T47D (cell line): ENCODE measurements at regions not wholly inside any gene's neighbourhood (a gene's known extent, or its start where the extent isn't known, plus 50 kb on each side); places are given as distances from the start of the nearest gene placed in this dataset.

ENCODE experiments used
- DNase-seq, 2 experiments: peaks; one replicate each; pipeline versions ENCODE4 v3.0.0 to v3.0.0-alpha.2; 2011 to 2012; ENCODE audit warnings: low read depth in 1 of 2, low spot score in 1 of 2
- JUND ChIP-seq: IDR thresholded peaks from 2 replicates; pipeline ENCODE4 v1.6.1; 2012; ENCODE audit warnings: low read depth
- in situ Hi-C: cut with HindIII; loops from 2 replicates; pipeline ENCODE4 v1.10.0; 2016; ENCODE audit warnings: low sequenced_read_pairs, low pct_unique_long_range_greater_than_20kb

DNA sequence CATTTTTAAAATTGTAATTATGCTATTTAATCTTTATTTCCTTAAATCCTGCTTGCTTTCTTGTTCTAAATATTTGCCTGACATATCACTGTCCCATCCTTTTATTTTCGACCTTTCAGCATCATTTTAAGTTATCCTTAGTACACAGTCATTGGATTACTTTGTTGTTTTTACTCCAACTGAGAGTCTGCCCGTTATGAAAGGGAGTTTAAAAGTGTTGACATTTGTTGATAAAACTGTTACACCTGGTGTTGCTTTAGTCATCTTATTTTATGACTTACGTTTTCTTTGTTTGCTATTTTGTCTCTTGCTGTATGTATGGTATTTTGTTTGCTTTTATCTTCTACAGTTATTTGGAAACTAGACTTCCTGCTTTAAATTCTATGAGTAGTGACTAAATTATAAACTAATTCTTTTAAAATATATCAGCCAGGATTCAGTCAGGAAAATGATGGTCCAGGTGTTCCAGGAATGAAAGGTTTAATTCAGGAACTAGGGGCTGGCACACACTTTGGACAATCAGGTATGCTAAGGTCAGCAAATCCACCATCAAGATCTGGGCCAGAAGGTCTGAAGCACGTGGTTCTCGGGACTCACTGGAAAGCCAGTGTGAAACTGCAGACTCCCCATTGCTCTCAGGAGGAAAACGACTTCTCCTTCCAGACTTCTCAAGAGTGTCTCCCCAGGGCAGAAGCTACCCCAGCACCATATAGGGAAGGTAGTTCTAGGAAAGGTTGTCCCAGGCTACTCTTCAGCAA lies 86.0 kb downstream of the RASSF10 start:
- in situ Hi-C loops = no loop called here
- DNase-seq = no peak
- TF ChIP-seq JUND = no peak

DNA sequence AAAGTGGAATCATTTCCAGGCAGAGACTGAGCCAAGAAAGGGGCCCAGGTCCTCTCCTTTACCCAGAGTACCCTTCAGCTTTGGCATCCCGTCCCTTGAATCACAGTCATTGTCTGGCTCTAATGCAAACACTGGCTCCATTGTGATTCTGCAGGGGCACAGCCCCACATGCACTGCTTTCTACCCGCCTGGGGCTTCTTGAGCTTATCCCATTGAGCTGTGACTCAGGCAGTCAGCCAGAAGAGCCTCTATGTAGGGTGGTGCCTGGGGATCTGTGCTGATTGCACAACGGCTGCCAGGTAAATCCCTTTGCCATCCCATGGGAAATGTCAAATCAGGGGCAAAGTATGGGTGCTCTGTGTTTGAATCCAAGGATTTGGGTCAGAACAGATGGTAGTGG lies 88.9 kb downstream of the RASSF10 start:
- TF ChIP-seq JUND = no peak
- DNase-seq = no peak

DNA sequence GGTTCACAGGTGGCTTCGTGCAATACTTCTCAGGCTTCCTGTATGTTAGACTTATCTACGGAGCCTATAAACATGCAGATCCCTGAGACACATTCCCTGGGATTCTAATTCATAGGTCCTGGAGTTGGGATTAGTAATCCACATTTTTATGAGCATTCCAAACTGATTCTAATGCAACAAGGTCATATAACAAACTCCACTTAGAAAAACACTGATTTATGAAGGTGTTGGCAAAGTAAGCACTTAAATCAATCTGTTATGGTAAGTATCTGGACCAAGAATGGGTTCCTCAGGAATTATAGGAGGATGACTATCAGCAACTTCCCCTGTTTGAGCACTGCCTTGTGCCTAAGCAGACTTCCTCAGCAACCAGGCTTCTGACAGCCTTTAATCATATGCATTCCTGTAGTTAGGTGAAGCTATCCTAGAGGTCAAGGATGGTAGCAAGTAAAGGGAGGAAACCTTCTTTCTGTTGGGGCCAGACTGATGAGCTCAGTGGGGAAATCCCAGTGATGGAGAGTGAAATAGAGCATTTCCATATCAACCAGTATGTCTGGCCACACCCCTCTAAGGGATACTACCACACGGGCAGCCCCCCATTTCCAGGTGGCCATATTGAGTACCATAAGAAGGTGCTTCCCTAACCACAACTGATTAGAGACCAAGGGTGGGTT lies 89.6 kb downstream of the RASSF10 start:
- DNase-seq = no peak

More for the DNA sequence above, 88.9 kb downstream of the RASSF10 start:
- in situ Hi-C loops = no loop called here

DNA sequence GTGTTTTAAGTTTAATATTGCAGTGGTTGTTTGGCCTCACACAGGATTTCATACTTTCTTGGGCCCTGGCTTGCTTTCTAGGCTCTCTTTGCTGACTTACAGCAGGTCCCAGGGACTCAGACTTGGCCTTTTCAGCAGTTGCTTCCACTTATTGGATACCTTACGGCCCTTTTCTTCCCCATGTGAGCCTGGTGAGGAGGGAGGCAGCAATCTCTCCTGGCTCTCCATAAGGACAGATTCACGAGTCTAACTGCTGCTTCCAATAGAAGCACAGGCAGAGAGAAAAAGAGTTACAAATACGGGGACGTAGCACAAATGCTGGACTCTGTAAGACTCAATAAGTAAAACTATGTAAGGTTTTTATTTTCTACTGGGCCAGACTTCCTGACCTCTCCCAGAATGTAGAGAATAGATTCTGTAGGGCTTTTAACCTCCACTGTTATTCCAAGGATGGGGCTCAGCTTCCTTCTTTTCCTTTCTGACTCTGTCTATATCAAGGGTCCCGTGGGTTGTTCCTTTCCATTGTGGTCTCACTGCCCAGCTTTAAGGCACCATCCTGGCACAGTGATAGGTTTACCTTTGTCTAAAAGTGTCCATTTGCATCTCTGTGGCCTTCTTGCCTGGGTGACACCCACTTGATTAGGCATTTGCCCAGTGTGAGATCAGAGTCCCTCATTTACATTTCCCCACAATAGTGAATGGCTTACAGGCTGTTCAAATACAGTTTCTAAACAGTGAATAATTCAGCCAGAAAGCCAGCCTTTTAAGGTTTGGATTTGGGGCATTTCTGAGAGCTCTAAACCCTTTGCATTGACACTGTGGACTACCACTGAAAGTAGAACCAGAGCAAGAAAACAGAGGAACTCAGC lies 92.8 kb downstream of the RASSF10 start:
- no peak for TF ChIP-seq JUND
- in situ Hi-C loops = no loop called here
- DNase-seq = no peak

More for the DNA sequence above, 89.6 kb downstream of the RASSF10 start:
- TF ChIP-seq JUND = no peak
- in situ Hi-C loops = no loop called here

DNA sequence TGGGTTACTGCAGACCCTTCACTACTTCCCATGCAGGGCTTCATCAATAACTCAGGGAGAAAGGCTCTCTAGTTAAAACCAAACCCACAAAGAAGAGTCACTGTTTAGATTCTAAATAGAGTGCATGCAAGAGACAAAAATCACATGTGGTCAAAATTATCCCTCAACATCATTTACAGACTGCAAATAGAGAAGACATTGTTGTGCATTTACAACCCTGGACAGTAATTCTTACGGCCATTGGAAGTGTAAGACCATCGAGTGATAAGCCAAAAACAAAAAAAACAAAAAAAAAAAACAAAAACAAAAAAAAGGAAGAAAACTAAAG lies 93.4 kb downstream of the RASSF10 start:
- DNase-seq = no peak
- no peak for TF ChIP-seq JUND
- in situ Hi-C loops = no loop called here

DNA sequence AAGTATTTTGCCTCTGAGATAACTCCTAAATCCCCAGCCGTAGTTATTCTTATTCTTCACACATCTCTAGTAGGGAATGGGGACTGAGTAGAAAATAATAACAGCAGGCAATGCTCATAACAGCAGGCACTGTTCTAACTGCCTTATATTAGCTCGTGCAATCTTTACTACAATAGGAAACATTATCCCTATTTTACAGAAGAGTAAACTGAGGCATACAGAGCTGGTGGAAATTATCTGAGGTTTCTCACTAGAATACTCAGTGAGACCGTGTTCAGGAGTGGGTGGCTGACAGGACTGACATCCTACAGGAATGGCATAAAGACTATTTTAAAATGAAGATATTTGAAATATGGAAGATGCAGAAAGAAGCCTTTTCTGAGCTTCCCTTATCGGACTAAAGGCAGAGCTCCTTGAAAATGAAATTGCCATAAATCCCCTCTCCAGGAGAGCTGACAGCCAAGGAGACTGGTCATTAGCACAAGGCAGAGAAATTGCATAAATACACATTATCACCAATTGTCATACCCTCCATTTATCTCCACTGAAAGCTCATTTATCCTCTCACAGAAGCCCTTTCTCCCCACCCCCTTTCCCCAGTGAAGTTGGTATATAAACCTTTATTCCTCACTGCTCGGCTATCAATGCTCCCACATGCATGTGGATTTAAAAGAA lies 93.9 kb downstream of the RASSF10 start:
- no peak for DNase-seq
- in situ Hi-C loops = no loop called here
- no peak for TF ChIP-seq JUND

DNA sequence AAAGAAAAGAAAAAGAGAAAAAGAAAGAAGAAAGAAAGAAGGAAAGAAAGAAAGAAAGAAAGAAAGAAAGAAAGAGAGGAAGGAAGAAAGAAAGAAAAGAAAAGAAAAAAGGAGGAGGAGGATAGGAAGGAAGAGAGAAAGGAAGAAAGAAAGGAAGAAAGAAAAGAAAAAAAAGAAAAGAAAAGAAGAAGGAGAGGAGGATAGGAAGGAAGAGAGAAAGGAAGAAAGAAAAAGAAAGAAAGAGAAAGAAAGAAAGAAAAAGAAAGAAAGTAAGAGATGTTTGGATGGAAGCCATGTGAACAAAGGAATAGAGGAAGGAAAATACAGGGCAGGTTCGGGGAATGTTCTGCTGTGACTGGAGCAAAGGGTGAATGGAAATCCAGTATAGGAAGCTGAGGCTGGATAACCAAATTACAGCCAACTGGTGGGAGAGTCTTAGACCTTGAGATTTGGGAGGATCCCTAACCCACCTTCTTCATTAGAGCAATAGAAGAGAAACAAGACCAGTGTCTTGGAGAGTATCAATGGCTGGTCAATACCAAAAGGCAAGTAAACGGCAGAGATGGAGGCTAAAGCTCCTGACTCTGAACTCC lies 94.9 kb downstream of the RASSF10 start:
- no peak for TF ChIP-seq JUND
- in situ Hi-C loops = no loop called here
- no peak for DNase-seq

DNA sequence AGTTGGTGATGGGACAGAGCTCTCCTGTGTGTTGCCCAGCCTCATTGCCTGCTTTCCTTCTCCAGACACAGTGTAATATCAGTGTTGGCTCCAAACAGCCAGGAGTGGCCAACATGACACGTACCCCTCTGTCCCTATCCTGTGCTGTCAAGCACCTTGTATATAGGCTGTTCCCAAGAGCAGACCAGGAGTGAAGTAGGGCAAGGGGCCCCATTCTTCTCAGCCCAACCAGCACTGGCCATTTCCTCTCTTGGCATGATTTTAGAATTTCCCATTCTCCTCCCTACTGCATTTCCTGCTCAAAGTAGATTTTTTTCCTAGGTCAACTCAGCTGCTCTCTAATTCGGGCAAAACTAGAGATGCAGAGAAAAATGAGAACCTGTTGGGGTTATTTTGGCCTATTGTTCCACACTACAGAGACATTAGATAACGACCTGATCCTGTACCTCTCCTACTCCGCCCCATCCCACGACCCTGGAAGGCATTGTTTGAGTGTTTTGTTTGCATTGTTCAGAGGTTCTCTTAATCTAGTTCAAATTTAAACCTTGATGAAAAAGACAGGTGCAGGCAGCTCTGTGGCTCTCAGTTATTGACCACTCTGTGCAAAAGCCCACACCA lies 95.6 kb downstream of the RASSF10 start:
- no peak for TF ChIP-seq JUND
- in situ Hi-C loops = no loop called here
- no peak for DNase-seq

DNA sequence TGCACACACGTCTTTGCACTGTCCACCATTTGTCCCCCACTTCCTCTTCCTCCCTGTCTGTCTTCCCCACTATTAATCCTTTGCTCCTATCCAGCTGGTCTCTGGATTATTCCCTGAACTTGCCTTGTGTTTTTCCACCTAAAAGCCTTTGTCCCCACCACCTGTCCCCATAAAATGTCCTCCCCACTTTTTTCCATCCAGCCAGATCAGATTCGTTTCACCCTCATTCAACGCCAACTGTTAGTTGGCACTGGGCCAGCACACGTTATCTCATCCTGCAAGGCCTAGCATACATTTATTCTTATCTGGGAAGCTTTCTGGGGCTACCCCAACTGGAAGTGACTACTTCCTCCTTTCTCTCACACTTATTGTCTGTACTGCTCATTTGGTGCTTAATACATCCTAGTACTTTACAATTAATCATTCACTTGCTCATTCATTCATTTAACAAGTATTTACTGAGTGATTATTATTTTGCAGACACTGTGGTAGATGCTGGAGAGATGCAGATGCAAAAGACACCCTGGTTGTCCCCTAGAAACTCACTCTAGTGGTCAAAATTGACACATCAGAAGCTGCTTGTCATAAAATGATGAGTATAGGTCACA lies 96.2 kb downstream of the RASSF10 start:
- TF ChIP-seq JUND = no peak
- in situ Hi-C loops = no loop called here
- DNase-seq = no peak

DNA sequence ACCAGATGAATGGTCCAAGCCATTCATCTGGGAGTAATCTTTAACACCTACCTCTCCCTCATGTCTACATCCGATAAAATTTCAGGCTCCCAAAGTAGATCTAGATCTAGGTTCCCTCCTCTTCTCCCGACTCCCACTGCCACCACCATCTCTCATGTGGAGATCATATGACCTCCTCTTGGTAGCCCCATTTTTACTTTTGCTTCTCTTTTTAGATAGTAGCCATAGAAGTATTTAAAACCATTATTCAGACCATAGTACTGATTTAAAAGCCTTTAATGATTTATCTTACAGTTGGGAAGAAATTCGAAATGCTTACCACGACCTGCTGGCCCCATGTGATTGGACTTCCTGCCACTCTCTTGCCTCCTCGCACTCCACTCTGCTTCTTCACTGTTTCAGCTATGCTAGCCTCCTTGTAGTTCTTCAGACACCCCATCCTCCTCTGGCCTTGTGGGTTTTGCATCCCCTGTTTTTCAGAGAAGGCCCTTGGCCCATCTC lies 98.5 kb downstream of the RASSF10 start:
- no peak for DNase-seq
- in situ Hi-C loops = no loop called here
- no peak for TF ChIP-seq JUND

DNA sequence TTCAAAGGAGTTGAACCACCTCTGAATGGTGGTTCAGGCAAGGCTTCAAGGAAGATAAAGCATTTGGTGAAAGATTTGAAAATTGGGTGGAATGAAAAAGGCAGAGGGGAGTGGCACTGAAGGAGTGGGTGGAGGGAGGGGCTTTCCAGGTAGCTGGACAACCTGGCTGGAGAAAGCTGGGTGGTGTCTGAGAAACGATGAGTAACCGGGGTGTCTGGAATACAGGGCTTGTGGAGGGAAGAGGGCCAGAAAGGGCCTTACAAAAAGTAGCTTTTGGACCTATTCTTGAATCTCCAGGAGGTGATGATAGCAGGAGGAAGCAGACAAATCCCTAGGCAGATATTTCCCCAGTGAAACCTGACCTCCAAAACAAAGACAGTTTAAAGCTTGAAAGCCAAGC lies 99.3 kb downstream of the RASSF10 start:
- no peak for TF ChIP-seq JUND
- in situ Hi-C loops = no loop called here
- no peak for DNase-seq
